Stimulated activated effector memory CD8-positive, alpha-beta T cell treated with anti-CD3 and anti-CD28 coated beads, Interleukin-12 subunit alpha, Interleukin-12 subunit beta, amount 100 ng/mL, for 72 hours (primary cell): ENCODE measurements at regions not wholly inside any gene's neighbourhood (a gene's known extent, or its start where the extent isn't known, plus 50 kb on each side); places are given as distances from the start of the nearest gene placed in this dataset.
A peak's percentile ranks its signal among the peaks of the same experiment; 100 is the strongest.
"Not testable (repeated sequence)": the region's sequence is repeated elsewhere in the genome, so short reads cannot be mapped to it uniquely, and the experiment has no call there.

Source experiments
- ATAC-seq: fragments of 150-1000 bp; cut with Tn5 transposase; 2 replicates; pipeline ENCODE4 v1.10.0; 2021
- DNase-seq, 2 donors: peaks; one replicate each; pipeline ENCODE4 v3.0.0; 2021 to 2022; ENCODE audit warnings: low spot score in 2 of 2
- H3K27ac Mint-ChIP-seq: one replicate; pipeline ENCODE4 v1.8.0; 2022; ENCODE audit warnings: mild to moderate bottlenecking, mixed read lengths
- H3K36me3 Mint-ChIP-seq: one replicate; pipeline ENCODE4 v1.8.0; 2022; ENCODE audit warnings: mild to moderate bottlenecking, mixed read lengths
- H3K4me1 Mint-ChIP-seq: one replicate; pipeline ENCODE4 v1.8.0; 2022; ENCODE audit warnings: mixed read lengths
- H3K4me3 Mint-ChIP-seq: one replicate; pipeline ENCODE4 v1.8.0; 2022; ENCODE audit warnings: mild to moderate bottlenecking, mixed read lengths
- H3K9me3 Mint-ChIP-seq: one replicate; pipeline ENCODE4 v1.8.0; 2022; ENCODE audit warnings: mixed read lengths

DNA sequence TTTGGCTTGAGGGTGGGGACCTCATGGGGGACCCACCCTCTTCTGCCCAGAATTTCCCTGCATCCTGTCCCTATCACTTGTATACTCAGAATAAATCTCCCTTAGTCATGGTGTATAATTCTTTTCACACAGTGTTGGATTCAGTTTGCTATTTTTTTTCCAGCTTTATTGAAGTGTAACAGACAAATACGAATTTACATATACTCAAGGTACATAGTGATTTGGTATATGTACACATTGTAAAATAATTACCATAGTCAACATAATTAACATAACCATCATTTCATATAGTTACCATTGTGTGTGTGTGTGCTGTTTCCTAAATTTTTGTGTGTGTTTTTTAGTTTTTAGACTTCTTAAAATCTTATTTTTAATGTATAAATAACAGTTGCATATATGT, 269.9 kb downstream of the CNTNAP3 start:
- H3K9me3 Mint-ChIP-seq, H3K4me3 Mint-ChIP-seq, H3K4me1 Mint-ChIP-seq, ATAC-seq, DNase-seq, H3K27ac Mint-ChIP-seq, H3K36me3 Mint-ChIP-seq: not testable (repeated sequence)

DNA sequence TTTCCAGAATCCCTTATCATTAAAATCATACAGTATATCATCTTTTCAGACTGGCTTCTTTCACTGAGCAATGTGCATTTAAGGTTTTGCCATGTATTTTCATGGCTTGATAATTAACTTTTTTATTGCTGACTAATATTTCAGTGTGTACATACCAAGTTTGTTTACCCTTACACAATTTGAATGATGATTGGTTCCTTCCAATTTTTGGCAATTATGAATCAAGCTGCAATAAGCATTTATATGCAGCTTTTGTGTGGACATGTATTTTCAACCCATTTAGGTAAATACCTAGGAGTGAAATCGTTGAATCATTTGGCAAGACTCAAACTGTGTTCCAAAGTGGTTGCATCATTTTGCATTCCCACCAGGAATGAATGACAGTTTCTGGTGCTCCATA, 272.8 kb downstream of the CNTNAP3 start:
- not testable (repeated sequence) for H3K4me1 Mint-ChIP-seq, DNase-seq, H3K4me3 Mint-ChIP-seq, H3K36me3 Mint-ChIP-seq, H3K9me3 Mint-ChIP-seq, H3K27ac Mint-ChIP-seq, ATAC-seq

DNA sequence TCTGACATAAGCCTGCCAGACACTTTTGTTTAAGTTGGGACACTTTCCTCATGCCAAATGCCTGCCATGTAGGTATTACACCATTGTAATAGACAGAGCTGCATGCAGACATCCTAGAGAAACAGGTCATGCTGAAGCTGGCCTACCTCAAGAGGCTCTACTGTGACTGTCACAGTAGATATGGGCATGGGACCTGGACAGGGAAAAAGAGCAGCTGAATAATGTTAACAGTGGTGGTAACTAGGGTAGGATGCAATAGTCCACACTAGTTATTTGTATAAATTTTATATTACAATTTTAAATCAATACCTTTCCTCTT, 273.2 kb downstream of the CNTNAP3 start:
- not testable (repeated sequence) for H3K36me3 Mint-ChIP-seq, H3K27ac Mint-ChIP-seq

DNA sequence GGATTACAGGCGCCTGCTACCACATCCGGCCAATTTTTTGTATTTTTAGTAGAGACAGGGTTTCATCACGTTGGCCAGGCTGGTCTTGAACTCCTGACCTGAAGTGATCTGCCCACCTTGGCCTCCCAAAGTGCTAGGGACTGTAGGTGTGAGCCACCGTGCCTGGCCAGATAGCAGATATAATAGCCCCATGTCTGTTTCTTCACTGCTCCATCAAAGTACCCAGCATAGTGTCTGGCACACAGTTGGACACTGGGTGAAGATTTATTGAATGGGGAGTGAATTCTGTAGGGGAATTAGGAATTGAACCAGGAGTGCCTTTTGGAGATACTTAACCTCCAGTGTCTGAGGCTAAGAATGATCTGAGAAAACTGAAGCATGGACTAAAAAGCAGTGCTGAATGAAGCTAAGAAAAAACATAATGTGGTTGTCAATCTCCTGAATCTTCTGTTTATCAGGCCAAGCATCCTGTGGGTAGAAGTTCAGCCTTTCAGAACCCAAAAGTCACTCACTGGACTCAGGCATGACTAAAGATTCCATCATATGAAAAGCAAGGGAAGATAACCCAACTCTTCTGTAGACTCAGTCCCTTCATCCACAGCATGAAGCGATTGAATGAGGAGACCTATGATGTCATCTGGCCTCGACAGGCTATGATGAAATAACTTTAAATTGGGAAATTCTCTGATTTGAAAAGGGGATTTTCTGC, 273.7 kb downstream of the CNTNAP3 start:
- peak; percentile 52 for ATAC-seq
- H3K36me3 Mint-ChIP-seq: not testable (repeated sequence)

More for the DNA sequence above, 273.2 kb downstream of the CNTNAP3 start:
- H3K9me3 Mint-ChIP-seq, H3K4me1 Mint-ChIP-seq, DNase-seq, H3K4me3 Mint-ChIP-seq: not testable (repeated sequence)
- peak; percentile 45 for ATAC-seq

DNA sequence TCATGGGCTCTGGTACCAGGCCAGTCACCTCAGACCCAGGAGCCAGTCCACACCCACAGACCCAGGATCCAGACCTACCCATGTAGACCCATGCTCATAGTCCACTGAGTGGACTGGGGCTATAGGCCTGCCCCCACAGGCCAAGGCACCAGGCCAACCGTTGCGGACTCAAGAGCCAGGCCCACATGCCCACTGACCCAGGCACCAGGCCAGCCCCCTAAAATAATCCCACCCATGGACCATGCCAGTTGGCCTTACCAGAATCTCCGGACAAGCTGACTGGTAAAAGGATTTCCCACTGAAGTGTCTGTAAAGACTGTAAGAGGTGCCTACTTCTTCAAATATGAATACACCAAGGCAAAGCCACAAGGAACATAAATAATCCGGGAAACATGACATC, 278.2 kb downstream of the CNTNAP3 start:
- H3K9me3 Mint-ChIP-seq, H3K4me3 Mint-ChIP-seq, H3K4me1 Mint-ChIP-seq, DNase-seq, H3K27ac Mint-ChIP-seq, H3K36me3 Mint-ChIP-seq: not testable (repeated sequence)
- peak; percentile 19 for ATAC-seq

More for the DNA sequence above, 273.7 kb downstream of the CNTNAP3 start:
- not testable (repeated sequence) for H3K27ac Mint-ChIP-seq, DNase-seq, H3K4me1 Mint-ChIP-seq, H3K4me3 Mint-ChIP-seq, H3K9me3 Mint-ChIP-seq

DNA sequence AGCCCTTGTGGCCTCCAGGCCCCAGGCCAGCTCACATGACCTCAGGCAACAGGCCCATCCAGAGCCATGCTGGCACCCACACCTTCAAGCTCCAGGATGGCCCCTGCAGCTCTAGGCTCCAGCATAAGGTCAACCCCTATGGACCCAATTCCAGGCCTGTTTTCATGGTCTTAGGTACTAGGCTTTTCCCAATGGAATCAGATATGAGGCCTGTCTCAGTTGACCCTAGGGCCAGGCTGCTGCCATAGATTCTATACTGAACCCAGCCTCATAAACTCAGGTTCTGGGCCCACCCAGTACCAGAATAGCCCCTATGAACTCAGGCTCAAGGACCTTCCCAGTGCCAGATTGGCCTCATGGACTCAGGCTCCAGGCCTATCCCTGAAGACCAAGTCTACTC, 278.6 kb downstream of the CNTNAP3 start:
- DNase-seq, H3K4me1 Mint-ChIP-seq, H3K36me3 Mint-ChIP-seq, H3K27ac Mint-ChIP-seq, H3K4me3 Mint-ChIP-seq, H3K9me3 Mint-ChIP-seq: not testable (repeated sequence)
- peak; percentile 32 for ATAC-seq

DNA sequence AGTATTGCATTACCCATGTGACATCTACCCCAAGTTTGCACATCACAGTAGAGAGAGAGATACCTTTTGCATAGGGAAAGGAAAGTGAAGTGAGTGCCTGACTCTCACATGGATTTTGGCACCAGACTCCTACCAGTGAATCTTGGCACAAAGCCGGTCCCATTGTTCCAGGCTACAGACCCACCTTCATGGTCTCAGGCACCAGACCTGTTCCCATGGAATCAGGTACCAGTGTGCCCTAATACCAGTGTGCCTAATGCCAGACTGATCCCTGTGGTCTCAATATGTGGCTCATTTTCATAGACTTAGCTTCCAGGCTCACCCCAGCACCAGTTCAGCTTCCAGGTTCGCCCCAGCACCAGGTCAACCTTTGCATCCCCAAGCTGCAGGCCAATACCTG, 279.1 kb downstream of the CNTNAP3 start:
- H3K9me3 Mint-ChIP-seq, H3K27ac Mint-ChIP-seq, H3K4me1 Mint-ChIP-seq, DNase-seq, H3K36me3 Mint-ChIP-seq, H3K4me3 Mint-ChIP-seq: not testable (repeated sequence)
- ATAC-seq: peak; percentile 19

- DNase-seq, ATAC-seq, H3K36me3 Mint-ChIP-seq: not testable (repeated sequence)
These were observed 282.2 kb downstream of the CNTNAP3 start for GRCh38 chr9:39005736-39006135.

DNA sequence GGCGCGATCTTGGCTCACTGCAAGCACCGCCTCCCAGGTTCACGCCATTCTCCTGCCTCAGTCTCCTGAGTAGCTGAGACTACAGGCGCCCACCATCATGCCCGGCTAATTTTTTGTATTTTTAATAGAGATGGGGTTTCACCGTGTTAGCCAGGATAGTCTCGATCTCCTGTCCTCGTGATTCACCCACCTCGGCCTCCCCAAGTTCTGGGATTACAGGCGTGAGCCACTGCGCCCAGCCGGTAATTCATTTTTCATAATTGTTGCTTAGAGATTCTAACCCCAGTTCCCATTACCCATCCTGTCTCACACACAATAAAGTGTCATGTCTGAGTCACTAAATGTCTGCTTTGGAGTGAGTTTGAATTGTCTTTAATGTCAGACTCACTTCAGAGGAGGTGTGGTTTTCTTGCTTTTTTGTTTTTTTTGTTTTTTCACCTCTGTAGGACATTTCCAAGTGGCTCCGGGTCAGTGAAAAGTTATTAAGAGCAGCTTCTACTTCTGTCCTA, 281.2 kb upstream of the FAM240B start:
- not testable (repeated sequence) for ATAC-seq, H3K36me3 Mint-ChIP-seq, H3K27ac Mint-ChIP-seq, H3K9me3 Mint-ChIP-seq, DNase-seq, H3K4me3 Mint-ChIP-seq, H3K4me1 Mint-ChIP-seq

More at GRCh38 chr9:39005736-39006135, 282.2 kb downstream of the CNTNAP3 start:
- H3K4me1 Mint-ChIP-seq, H3K9me3 Mint-ChIP-seq, H3K4me3 Mint-ChIP-seq, H3K27ac Mint-ChIP-seq: not testable (repeated sequence)

- not testable (repeated sequence) for H3K27ac Mint-ChIP-seq, H3K4me3 Mint-ChIP-seq, H3K9me3 Mint-ChIP-seq, DNase-seq, H3K36me3 Mint-ChIP-seq, H3K4me1 Mint-ChIP-seq
- peak; percentile 32 for ATAC-seq
These were observed 279.3 kb upstream of the FAM240B start for GRCh38 chr9:38999277-38999676.

- peak; percentile 42 for ATAC-seq
- not testable (repeated sequence) for H3K9me3 Mint-ChIP-seq, H3K4me3 Mint-ChIP-seq, H3K36me3 Mint-ChIP-seq, H3K4me1 Mint-ChIP-seq, DNase-seq, H3K27ac Mint-ChIP-seq
These were observed 273.8 kb upstream of the FAM240B start for GRCh38 chr9:38993690-38994089.

- H3K36me3 Mint-ChIP-seq, DNase-seq, H3K9me3 Mint-ChIP-seq, H3K4me3 Mint-ChIP-seq, H3K4me1 Mint-ChIP-seq, H3K27ac Mint-ChIP-seq: not testable (repeated sequence)
- ATAC-seq: peak; percentile 49
These were observed 273.2 kb upstream of the FAM240B start for GRCh38 chr9:38993156-38993555.

GRCh38 chr9:38978734-38979133, 258.8 kb upstream of the FAM240B start:
- H3K4me3 Mint-ChIP-seq, H3K4me1 Mint-ChIP-seq, DNase-seq, H3K36me3 Mint-ChIP-seq, H3K27ac Mint-ChIP-seq, ATAC-seq, H3K9me3 Mint-ChIP-seq: not testable (repeated sequence)

GRCh38 chr9:38969480-38969879, 249.5 kb upstream of the FAM240B start:
- not testable (repeated sequence) for ATAC-seq, H3K4me1 Mint-ChIP-seq, H3K4me3 Mint-ChIP-seq, DNase-seq, H3K9me3 Mint-ChIP-seq, H3K36me3 Mint-ChIP-seq, H3K27ac Mint-ChIP-seq

- not testable (repeated sequence) for H3K4me1 Mint-ChIP-seq, DNase-seq, H3K27ac Mint-ChIP-seq, H3K4me3 Mint-ChIP-seq, H3K36me3 Mint-ChIP-seq, H3K9me3 Mint-ChIP-seq
- peak; percentile 40 for ATAC-seq
These were observed 248.9 kb upstream of the FAM240B start for GRCh38 chr9:38968651-38969374.

DNA sequence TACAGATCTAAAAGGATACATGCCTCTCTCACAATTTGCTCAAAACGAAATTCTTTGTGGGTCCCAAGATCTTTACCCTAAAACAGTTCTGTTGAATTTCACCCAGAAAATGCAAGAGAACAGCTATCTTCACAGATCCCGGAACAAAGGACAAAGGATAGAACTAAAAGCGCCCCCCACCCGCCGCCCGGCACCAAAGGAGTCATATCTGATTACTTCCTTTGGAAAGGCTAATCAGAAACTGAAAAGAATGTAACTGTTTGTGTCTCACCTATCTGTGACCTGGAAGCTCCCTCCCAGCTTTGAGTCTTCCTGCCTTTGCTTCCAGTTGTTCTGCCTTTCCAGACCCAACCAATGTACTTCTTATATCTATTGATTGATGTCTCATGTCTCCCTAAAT, 247.9 kb upstream of the FAM240B start:
- ATAC-seq, H3K9me3 Mint-ChIP-seq, H3K4me1 Mint-ChIP-seq, H3K27ac Mint-ChIP-seq, H3K36me3 Mint-ChIP-seq, DNase-seq, H3K4me3 Mint-ChIP-seq: not testable (repeated sequence)
